HepG2 (cell line): ENCODE measurements at regions not wholly inside any gene's neighbourhood (a gene's known extent, or its start where the extent isn't known, plus 50 kb on each side); places are given as distances from the start of the nearest gene placed in this dataset.

ENCODE experiments used
- ATF3 ChIP-seq: sonication (generic); formaldehyde crosslinking; IDR thresholded peaks from 2 replicates; pipeline ENCODE4 v1.4.0; 2020; ENCODE audit warnings: missing genetic modification reagents
- BCL6 ChIP-seq: IDR thresholded peaks from 2 replicates; pipeline ENCODE4 v1.6.1; 2016; ENCODE audit warnings: missing genetic modification reagents, missing compliant biosample characterization
- EHMT2 ChIP-seq: fragments of 200-600 bp; sonication (generic); IDR thresholded peaks from 2 replicates; pipeline ENCODE4 v1.7.0; 2017; ENCODE audit warnings: antibody characterized with exemption, low read depth, low read length, borderline replicate concordance
- FOXA3 ChIP-seq: IDR thresholded peaks from 2 replicates; pipeline ENCODE4 v1.6.1; 2016; ENCODE audit warnings: missing genetic modification reagents, missing compliant biosample characterization
- HOMEZ ChIP-seq: IDR thresholded peaks from 2 replicates; pipeline ENCODE4 v1.6.1; 2016; ENCODE audit warnings: low read depth
- ZMYM4 ChIP-seq: sonication (generic); formaldehyde crosslinking; IDR thresholded peaks from 2 replicates; pipeline ENCODE4 v1.8.1; 2023; ENCODE audit warnings: mild to moderate bottlenecking, missing genetic modification reagents
- ZNF646 ChIP-seq: sonication (generic); formaldehyde crosslinking; IDR thresholded peaks from 2 replicates; pipeline ENCODE4 v1.9.0; 2021; ENCODE audit warnings: mild to moderate bottlenecking, missing genetic modification reagents
- ZNF710 ChIP-seq: sonication (generic); formaldehyde crosslinking; IDR thresholded peaks from 2 replicates; pipeline ENCODE4 v1.5.0; 2020; ENCODE audit warnings: mild to moderate bottlenecking, missing genetic modification reagents, borderline replicate concordance
- TF ChIP-seq, protein P1 (sequence below): sonication (generic); formaldehyde crosslinking; IDR thresholded peaks from 2 replicates; pipeline ENCODE4 v1.4.0; 2020; ENCODE audit warnings: missing genetic modification reagents
- TF ChIP-seq, protein P2 (sequence below): IDR thresholded peaks from 2 replicates; pipeline ENCODE4 v1.4.0; 2020; ENCODE audit warnings: mild to moderate bottlenecking, missing genetic modification reagents

- TF ChIP-seq ZNF710, result peak; percentile 29; the same call in 1 of the 2 replicates
- TF ChIP-seq HOMEZ (CRISPR knock-in tag), result peak; percentile 60; the same call in 1 of the 2 replicates
- no peak for TF ChIP-seq ATF3 (CRISPR knock-in tag)
- TF ChIP-seq ZNF646 (CRISPR knock-in tag), result no peak
- TF ChIP-seq, protein P1, sequence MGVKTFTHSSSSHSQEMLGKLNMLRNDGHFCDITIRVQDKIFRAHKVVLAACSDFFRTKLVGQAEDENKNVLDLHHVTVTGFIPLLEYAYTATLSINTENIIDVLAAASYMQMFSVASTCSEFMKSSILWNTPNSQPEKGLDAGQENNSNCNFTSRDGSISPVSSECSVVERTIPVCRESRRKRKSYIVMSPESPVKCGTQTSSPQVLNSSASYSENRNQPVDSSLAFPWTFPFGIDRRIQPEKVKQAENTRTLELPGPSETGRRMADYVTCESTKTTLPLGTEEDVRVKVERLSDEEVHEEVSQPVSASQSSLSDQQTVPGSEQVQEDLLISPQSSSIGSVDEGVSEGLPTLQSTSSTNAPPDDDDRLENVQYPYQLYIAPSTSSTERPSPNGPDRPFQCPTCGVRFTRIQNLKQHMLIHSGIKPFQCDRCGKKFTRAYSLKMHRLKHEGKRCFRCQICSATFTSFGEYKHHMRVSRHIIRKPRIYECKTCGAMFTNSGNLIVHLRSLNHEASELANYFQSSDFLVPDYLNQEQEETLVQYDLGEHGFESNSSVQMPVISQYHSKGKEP (CRISPR knock-in tag), result no peak
- 0 out of 2 replicates have a peak, but pooled peaks have one; percentile 30 for TF ChIP-seq BCL6 (CRISPR knock-in tag)
- peak; percentile 43; the same call in 1 of the 2 replicates for TF ChIP-seq ZMYM4
- TF ChIP-seq FOXA3, result peak; percentile 71
- TF ChIP-seq, protein P2, sequence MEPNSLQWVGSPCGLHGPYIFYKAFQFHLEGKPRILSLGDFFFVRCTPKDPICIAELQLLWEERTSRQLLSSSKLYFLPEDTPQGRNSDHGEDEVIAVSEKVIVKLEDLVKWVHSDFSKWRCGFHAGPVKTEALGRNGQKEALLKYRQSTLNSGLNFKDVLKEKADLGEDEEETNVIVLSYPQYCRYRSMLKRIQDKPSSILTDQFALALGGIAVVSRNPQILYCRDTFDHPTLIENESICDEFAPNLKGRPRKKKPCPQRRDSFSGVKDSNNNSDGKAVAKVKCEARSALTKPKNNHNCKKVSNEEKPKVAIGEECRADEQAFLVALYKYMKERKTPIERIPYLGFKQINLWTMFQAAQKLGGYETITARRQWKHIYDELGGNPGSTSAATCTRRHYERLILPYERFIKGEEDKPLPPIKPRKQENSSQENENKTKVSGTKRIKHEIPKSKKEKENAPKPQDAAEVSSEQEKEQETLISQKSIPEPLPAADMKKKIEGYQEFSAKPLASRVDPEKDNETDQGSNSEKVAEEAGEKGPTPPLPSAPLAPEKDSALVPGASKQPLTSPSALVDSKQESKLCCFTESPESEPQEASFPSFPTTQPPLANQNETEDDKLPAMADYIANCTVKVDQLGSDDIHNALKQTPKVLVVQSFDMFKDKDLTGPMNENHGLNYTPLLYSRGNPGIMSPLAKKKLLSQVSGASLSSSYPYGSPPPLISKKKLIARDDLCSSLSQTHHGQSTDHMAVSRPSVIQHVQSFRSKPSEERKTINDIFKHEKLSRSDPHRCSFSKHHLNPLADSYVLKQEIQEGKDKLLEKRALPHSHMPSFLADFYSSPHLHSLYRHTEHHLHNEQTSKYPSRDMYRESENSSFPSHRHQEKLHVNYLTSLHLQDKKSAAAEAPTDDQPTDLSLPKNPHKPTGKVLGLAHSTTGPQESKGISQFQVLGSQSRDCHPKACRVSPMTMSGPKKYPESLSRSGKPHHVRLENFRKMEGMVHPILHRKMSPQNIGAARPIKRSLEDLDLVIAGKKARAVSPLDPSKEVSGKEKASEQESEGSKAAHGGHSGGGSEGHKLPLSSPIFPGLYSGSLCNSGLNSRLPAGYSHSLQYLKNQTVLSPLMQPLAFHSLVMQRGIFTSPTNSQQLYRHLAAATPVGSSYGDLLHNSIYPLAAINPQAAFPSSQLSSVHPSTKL (CRISPR knock-in tag), result peak; percentile 72
- TF ChIP-seq EHMT2, result no peak
Observed at GRCh38 chr2:166609183-166609959, 115.3 kb upstream of the SCN7A start (continued).
